Renal pelvis (tissue), 1 donor: ENCODE measurements at regions not wholly inside any gene's neighbourhood (a gene's known extent, or its start where the extent isn't known, plus 50 kb on each side); places are given as distances from the start of the nearest gene placed in this dataset.

ENCODE experiments used
- DNase-seq: peaks from one replicate; pipeline ENCODE4 v3.0.0-alpha.2; 2013

GRCh38 chr1:193709607-193710006 is 523.2 kb upstream of the B3GALT2 start:
- DNase-seq: no peak

DNA sequence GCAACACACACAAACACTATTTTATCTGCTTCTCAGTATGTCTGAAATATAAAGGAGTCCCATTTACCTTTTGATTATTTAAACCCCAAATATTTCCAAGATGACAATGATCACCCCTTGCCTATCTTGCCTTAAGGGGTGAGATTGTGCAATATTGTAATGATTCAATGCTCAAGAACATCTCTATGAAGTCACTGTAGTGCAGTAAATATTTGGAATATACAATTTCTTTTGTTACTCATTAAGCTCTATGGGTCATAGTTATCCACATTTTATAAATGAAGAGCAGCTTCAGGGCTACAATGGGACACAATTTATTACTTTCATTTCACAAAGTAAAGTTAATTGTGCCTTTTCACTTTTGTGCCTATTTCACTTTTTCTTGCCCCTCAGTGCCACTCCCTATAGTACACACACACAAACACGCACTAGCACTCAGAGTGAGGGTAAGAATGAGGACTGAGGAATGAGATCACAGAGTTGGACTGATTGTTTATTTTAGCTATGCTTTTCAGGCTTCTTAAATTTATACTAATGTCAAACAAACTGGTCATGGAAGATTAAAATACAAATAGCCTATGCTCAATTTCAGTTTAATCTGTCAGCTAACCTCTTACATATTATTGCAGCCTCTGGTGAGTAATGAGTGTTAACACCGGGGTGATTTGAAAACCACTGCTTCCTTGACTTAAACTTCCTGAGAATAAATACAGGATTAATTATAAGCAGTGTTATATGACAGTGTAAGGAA is 521.0 kb upstream of the B3GALT2 start:
- peak; percentile 64 for DNase-seq

GRCh38 chr1:193706766-193707165 is 520.4 kb upstream of the B3GALT2 start:
- DNase-seq: no peak

DNA sequence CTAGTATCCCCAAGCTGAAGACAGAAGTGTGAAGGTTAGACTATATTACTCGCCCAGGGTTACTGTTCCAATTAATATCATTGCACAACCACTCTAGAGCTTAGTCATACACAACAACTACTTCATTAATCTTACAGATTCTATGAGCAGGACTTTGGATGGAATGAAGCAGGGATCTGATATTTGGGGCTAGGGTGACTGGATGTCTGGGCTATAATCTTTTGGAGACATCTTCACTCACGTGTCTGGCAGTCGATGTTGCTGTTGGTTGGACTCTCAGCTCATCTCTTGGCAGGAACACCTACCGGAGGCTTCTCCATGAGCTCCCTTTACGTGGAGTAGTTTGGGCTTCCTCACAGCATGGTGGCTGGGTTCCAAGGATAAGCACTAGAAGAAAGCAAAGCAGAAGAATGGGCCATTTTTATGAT is 519.2 kb upstream of the B3GALT2 start:
- no peak for DNase-seq

- no peak for DNase-seq
Measured at GRCh38 chr1:193703655-193704054, 517.2 kb upstream of the B3GALT2 start.

DNA sequence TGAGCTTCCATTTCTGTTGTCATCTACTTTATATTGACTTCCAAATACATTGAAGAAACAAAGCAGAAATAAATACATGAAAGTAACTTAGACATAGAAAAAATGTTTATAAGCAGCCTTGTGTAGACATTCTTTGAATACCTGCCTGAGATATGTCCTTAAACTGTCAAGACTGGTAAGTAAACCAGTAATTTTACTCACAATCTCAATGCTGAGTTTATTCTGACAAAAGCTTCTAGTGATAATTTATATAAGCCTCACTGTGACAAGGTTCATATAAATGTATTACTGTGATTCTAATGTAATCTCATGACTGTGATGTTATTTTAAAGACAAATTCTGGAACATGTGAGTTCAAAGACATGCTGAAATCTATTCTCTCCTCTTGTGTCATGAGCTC is 516.7 kb upstream of the B3GALT2 start:
- DNase-seq: no peak

- no peak for DNase-seq
Measured at GRCh38 chr1:193701759-193702158, 515.3 kb upstream of the B3GALT2 start.

- no peak for DNase-seq
Measured at GRCh38 chr1:193700710-193701355, 514.4 kb upstream of the B3GALT2 start.

DNA sequence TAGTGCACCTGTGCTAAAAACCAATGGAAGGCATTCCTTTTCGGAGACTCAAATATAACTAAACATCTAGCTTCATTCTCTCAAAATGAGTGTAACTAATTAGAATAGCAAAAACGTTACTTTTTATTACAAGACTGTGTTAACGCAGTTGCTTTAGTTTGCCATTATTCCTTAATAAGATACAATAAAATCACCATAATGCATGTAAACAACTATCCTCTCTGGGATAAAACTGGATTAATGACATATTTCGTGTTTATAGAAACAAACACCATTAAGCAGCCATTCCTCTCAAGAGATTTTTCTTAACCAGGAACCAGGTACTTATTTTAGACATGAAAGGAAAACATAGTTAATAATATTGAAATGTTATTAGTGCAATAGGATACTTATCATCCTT is 512.8 kb upstream of the B3GALT2 start:
- DNase-seq: no peak

- DNase-seq: no peak
Measured at GRCh38 chr1:193697776-193698175, 511.4 kb upstream of the B3GALT2 start.

GRCh38 chr1:193697115-193697762 is 510.8 kb upstream of the B3GALT2 start:
- no peak for DNase-seq

DNA sequence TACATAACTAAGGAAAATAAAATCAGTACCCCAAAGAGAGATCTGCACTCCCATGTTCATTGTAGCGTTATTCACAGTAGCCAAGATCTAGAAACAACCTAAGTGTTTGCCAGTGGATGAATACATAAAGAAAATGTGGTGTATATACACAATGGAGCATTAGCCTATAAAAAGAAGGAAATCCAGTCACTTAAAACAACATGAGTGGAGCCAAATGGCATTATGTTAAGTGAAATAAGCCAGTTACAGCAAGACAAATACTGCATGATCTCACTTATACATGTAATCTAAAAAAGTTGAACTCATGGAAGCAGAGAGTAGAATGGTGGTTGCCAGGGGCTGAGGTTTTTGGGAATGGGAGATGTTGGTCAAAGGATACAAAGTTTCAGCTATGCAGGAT is 508.3 kb upstream of the B3GALT2 start:
- no peak for DNase-seq

DNA sequence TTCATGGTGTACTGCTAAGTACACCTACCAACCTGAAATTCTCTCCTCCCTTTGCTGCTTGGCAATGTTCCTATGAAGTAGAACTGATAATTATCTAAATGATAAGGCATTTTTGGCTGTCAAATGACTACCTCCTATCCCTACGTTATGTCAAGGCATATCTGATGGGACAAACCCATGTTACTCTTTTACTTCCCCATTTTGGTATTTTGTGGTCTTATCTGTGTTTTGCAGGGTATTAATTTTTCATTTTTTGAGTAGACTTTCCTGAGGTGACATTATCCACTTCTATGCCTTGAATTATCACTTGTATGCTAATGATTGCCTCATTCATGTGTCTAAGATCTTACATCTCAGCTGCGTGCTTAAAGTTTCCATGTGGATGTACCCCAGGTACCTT is 499.6 kb upstream of the B3GALT2 start:
- no peak for DNase-seq

DNA sequence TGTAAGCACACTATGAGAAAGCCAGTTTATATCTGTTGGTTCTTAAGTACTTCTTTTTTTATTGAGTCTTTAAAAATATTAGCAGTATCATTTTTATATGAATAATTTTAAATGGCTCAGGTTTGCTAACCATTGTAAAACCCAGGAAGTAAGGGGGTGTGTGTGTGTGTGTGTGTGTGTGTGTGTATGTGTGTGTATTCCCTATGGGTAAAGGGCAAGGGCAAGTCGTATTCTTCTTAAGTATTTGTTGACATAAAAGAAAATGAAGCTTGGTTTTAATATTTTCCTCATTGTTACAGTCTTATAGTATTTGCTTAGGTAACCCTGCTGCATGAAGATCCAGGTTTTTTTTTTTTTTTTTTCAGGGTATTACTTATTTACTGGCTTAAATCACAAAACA is 495.0 kb upstream of the B3GALT2 start:
- no peak for DNase-seq

GRCh38 chr1:193680924-193681316 is 494.5 kb upstream of the B3GALT2 start:
- DNase-seq: no peak

GRCh38 chr1:193680247-193680923 is 494.0 kb upstream of the B3GALT2 start:
- DNase-seq: no peak

- DNase-seq: no peak
Measured at GRCh38 chr1:193677874-193678273, 491.5 kb upstream of the B3GALT2 start.

DNA sequence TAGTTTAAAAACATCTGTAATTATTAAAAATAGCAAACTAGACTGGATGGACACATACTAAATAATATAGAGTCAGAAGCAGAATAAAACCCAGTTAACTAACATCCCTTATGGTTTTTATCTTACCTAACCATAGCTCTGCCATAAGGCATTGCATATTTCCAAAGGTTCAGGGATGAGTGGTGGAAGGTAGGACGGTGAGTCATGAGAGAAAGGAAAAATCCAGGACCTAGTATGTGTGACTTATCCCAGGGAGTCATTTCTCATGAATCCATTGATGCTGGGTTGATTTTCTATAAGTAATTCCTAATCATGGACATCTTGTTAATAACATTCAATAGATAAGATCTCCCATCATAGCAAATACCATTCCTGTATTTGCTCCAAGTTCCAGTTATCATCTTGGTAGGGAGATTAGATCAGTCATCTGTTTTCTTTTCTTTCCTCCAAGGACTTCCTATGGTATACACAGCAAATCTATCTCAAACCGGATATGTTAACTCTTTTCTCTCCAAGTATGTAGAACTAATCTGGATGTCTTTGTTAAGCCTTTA is 490.7 kb upstream of the B3GALT2 start:
- DNase-seq: no peak

DNA sequence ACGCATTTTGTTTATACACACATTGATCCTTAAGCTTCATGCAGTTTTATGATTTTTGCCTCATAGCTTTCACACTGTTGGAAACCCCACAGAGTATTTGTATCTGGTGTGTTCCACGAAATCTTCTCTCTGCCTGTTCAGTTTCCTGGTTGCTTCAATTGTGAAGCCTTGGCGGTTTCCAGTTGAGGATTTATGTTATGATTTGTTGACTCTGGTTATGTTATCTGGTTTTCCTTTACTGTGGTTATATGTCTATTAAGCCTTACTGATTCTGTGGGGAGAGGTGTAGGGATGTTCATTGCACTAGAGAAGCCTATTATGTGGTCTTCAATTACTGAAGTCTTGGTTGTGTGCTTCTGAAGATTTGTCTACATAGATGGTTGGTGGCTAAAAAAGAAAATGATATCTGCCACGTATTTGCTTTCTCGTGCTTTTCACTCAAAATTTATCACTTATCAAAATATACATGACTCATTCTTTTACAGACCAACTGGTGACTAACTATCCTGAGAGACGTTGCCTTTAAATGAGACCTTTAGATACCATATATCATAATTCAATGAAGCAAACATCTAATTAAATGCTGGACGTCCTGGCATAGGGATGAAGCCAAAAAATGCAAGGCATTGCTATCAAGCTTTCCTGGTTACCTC is 488.0 kb upstream of the B3GALT2 start:
- DNase-seq: no peak

DNA sequence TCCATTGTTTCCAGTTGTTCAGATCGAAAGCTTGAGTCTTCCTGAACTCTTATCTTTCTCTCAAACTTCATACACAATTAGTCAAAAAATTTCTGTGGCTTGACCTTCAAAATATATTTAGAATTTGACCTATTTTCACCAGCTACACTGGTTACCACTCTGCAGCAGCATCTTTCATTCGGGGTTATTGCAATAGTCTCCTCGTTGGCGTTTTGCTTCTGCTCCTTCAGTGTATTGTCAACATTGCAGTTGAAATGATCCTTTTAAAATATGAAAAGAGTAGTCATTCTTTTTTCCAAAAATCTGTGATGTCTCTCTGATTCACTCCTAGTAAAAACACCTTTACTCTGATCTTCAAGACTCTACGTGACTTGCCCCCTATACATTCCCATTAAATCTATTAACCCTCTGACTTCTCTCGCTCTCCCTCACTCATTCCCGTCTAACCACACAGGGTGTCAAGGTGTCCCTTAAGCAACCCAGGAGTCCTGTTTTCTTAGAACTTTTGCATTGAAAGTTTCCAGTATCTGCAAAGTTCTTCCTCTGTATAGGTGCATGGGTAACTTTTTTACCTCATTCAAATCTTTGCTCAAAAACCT is 480.2 kb upstream of the B3GALT2 start:
- no peak for DNase-seq

DNA sequence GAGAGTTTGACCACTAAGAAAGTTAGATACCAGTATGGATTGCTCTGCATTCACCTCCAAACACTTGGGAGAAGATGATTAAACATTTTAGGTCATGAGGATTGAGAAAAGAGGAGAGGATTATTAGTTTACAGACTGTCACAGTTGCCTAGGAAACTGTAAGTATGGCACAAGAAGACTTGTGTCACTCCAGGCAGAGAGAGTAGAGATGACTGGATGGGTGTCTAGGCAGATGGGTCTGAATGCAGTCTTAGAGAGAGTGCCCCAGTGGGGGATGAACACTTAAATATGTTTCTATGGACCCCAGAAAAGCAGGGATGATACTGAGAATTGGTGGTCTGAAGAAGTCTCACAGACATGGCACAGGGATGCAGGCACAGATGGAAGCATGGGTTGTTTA is 477.6 kb upstream of the B3GALT2 start:
- DNase-seq: no peak
